ENCODE measurements at regions not wholly inside any gene's neighbourhood (a gene's known extent, or its start where the extent isn't known, plus 50 kb on each side); places are given as distances from the start of the nearest gene placed in this dataset.

- Histone ChIP-seq H3K4me3 (no peak overlapping the region), H3K27me3 (no peaks in the 10 kb centered on the region), H3K4me1 (no peaks in the 10 kb centered on the region), H3K36me3 (replicated peaks in 1 of 2; ENCODE audit: insufficient read depth in 1 of 2, low read depth in 2 of 2) (no peaks in the 10 kb centered on the region), H3K27ac (no peak overlapping the region), H3K9me3 (no peaks in the 10 kb centered on the region)
- WGBS, 2 donors = 79 to 90% methylated on average over 8 to 15 of the region's 15 CpGs
- intact Hi-C loops (cut with DNase I) = no loop called here
- DNase-seq (no peak), ATAC-seq (no peak)
- TF ChIP-seq CTCF (IDR thresholded peaks at IDR 0.05) (no peak), POLR2A (IDR thresholded peaks at IDR 0.05) (no peak)
These were observed 181.8 kb upstream of the CIBAR2 start for GRCh38 chr16:85293904-85294642.

- no peak for DNase-seq
- ATAC-seq = no peak
- intact Hi-C loops (cut with DNase I) = no loop called here
- Histone ChIP-seq H3K36me3 (replicated peaks in 1 of 2; ENCODE audit: insufficient read depth in 1 of 2, low read depth in 2 of 2) (no peaks in the 10 kb centered on the region), H3K4me3 (no peak overlapping the region), H3K27ac (no peak overlapping the region), H3K4me1 (no peaks in the 10 kb centered on the region), H3K27me3 (no peaks in the 10 kb centered on the region), H3K9me3 (no peaks in the 10 kb centered on the region)
- 90 to 93% methylated on average over 25 of the region's 25 CpGs for WGBS, 2 donors
- no peak for TF ChIP-seq CTCF (IDR thresholded peaks at IDR 0.05)
- no peak for TF ChIP-seq POLR2A (IDR thresholded peaks at IDR 0.05)
These were observed 182.7 kb upstream of the CIBAR2 start for GRCh38 chr16:85294810-85295508.

- WGBS, 2 donors = 26 to 44% methylated on average over 10 to 18 of the region's 18 CpGs
- H3K4me3 ChIP-seq = no peak overlapping the region
- no peak overlapping the region for H3K27ac ChIP-seq
- TF ChIP-seq POLR2A (IDR thresholded peaks at IDR 0.05) (no peak), CTCF (IDR thresholded peaks at IDR 0.05) (peak; percentile 57 to 80 (median 69))
- ATAC-seq (peak; percentile 75), DNase-seq (peak; percentile 54 to 70 (median 66))
- H3K9me3 ChIP-seq = no peaks in the 10 kb centered on the region
- intact Hi-C loops (cut with DNase I) = no loop called here
- no peaks in the 10 kb centered on the region for H3K27me3 ChIP-seq
- peaks cover 15% of the 10 kb centered on the region for H3K4me1 ChIP-seq
- H3K36me3 ChIP-seq (replicated peaks in 1 of 2; ENCODE audit: insufficient read depth in 1 of 2, low read depth in 2 of 2) = no peaks in the 10 kb centered on the region
These were observed 184.8 kb upstream of the CIBAR2 start for GRCh38 chr16:85296859-85297660.

DNA sequence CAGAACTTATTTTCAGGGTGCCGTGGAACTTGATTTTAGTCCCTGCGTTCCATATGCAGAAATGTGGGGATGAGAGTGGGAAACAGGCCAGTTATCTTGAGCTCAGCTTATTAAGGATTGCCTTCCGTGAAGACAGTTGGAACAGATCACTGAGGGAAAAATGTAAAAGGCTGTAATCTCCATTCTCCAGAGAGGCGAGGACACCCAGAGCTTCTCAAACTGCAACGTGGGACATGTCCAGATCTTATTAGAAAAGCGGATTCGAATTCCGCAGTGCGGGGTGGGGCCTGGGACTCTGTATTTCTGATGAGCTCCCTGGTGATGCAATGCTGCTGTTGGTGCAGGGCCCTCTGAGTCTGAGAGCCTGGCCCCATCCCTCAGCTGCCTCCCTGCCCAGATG, 185.6 kb upstream of the CIBAR2 start:
- H3K36me3 ChIP-seq (replicated peaks in 1 of 2; ENCODE audit: insufficient read depth in 1 of 2, low read depth in 2 of 2) = no peaks in the 10 kb centered on the region
- no peak for TF ChIP-seq CTCF (IDR thresholded peaks at IDR 0.05)
- TF ChIP-seq POLR2A (IDR thresholded peaks at IDR 0.05) = no peak
- no peaks in the 10 kb centered on the region for H3K9me3 ChIP-seq
- H3K4me1 ChIP-seq = peaks cover 24% of the 10 kb centered on the region
- no peak overlapping the region for H3K4me3 ChIP-seq
- intact Hi-C loops (cut with DNase I) = no loop called here
- 85 to 92% methylated on average over 9 of the region's 9 CpGs for WGBS, 2 donors
- H3K27me3 ChIP-seq = no peaks in the 10 kb centered on the region
- no peak overlapping the region for H3K27ac ChIP-seq
- ATAC-seq (no peak), DNase-seq (no peak)

All from body of pancreas (tissue), 4 donors.